Activated B cell treated with CpG ODN at 0.5 μM for 24 hours (primary cell): ENCODE measurements at regions not wholly inside any gene's neighbourhood (a gene's known extent, or its start where the extent isn't known, plus 50 kb on each side); places are given as distances from the start of the nearest gene placed in this dataset.

Experiments
- ATAC-seq: fragments of 200-7000 bp; cut with Tn5 transposase; one replicate; pipeline ENCODE4 v1.10.0; 2021; ENCODE audit warnings: low read depth, mild to moderate bottlenecking, moderate library complexity
- CTCF ChIA-PET: fragments of 350-600 bp; sonication (Branson Sonifier 250); formaldehyde crosslinking; loops from one replicate; lab custom pipeline; 2021; ENCODE audit warnings: antibody characterized with exemption; lab: Charles Lee
- POLR2A ChIA-PET: fragments of 350-600 bp; sonication (Branson Sonifier 250); formaldehyde crosslinking; loops from one replicate; lab custom pipeline; 2021; ENCODE audit warnings: antibody characterized with exemption; lab: Charles Lee
- DNase-seq: peaks from one replicate; pipeline ENCODE4 v3.0.0; 2022
- H3K27ac Mint-ChIP-seq: one replicate; pipeline ENCODE4 v1.8.0; 2020; ENCODE audit warnings: mixed read lengths
- H3K27me3 Mint-ChIP-seq: one replicate; pipeline ENCODE4 v1.8.0; 2021; ENCODE audit warnings: mixed read lengths
- H3K36me3 Mint-ChIP-seq: one replicate; pipeline ENCODE4 v1.8.0; 2021; ENCODE audit warnings: low read depth, mixed read lengths
- H3K4me1 Mint-ChIP-seq: one replicate; pipeline ENCODE4 v1.8.0; 2021; ENCODE audit warnings: mixed read lengths
- H3K4me3 Mint-ChIP-seq: one replicate; pipeline ENCODE4 v1.8.0; 2020; ENCODE audit warnings: mild to moderate bottlenecking, mixed read lengths
- H3K9me3 Mint-ChIP-seq: one replicate; pipeline ENCODE4 v1.8.0; 2020; ENCODE audit warnings: mixed read lengths
- CTCF ChIP-seq: fragments of 200-600 bp; IDR thresholded peaks from one replicate; pipeline ENCODE4 v1.8.0; 2022; ENCODE audit warnings: antibody characterized with exemption, mild to moderate bottlenecking
- intact Hi-C: fragments of 100-400 bp; cut with micrococcal nuclease; formaldehyde crosslinking; loops from one replicate; pipeline ENCODE4 v1.15.1; 2024

GRCh38 chr3:178406206-178406605 is 130.0 kb upstream of the KCNMB2 start:
- no peaks in the 10 kb centered on the region for H3K9me3 Mint-ChIP-seq
- no peak for TF ChIP-seq CTCF
- H3K27ac Mint-ChIP-seq, result no peak overlapping the region
- H3K36me3 Mint-ChIP-seq, result no peaks in the 10 kb centered on the region
- ChIA-PET POLR2A (no interaction called here), CTCF (no interaction called here)
- H3K4me3 Mint-ChIP-seq, result no peak overlapping the region
- DNase-seq, result no peak
- ATAC-seq, result no peak
- no peaks in the 10 kb centered on the region for H3K4me1 Mint-ChIP-seq
- peaks cover 9% of the 10 kb centered on the region for H3K27me3 Mint-ChIP-seq
- intact Hi-C loops, result no loop called here

DNA sequence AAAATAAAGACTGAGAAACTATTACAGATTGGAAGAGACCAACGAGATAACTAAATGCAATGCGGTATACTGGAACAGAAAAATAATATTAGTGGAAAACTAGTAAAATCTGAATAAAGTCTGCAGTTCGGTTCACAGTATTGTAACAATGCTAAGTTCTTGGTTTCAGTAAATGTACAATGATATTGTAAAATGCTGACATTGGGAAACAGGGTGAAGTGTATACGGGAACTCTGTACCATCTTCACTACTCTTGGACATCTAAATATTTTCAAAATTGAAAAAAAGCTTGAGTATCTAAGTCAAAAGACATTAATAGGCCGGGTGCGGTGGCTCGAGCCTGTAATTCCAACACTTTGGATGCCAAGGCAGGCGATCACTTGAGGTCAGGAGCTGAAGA is 120.9 kb upstream of the KCNMB2 start:
- Mint-ChIP-seq H3K36me3 (no peaks in the 10 kb centered on the region), H3K27me3 (peaks cover under 1% of the 10 kb centered on the region)
- no peak for ATAC-seq

GRCh38 chr3:178417736-178418135 is 118.5 kb upstream of the KCNMB2 start:
- Mint-ChIP-seq H3K36me3 (no peaks in the 10 kb centered on the region), H3K27me3 (no peaks in the 10 kb centered on the region), H3K4me1 (no peaks in the 10 kb centered on the region), H3K27ac (no peak overlapping the region), H3K9me3 (no peaks in the 10 kb centered on the region), H3K4me3 (no peak overlapping the region)
- ChIA-PET CTCF (no interaction called here), POLR2A (no interaction called here)
- intact Hi-C loops, result no loop called here
- DNase-seq (no peak), ATAC-seq (no peak)
- TF ChIP-seq CTCF, result no peak

More for the DNA sequence above, 120.9 kb upstream of the KCNMB2 start:
- Mint-ChIP-seq H3K4me3 (no peak overlapping the region), H3K27ac (no peak overlapping the region), H3K4me1 (no peaks in the 10 kb centered on the region), H3K9me3 (no peaks in the 10 kb centered on the region)
- no peak for TF ChIP-seq CTCF
- intact Hi-C loops, result no loop called here
- DNase-seq, result no peak
- ChIA-PET CTCF (no interaction called here), POLR2A (no interaction called here)

DNA sequence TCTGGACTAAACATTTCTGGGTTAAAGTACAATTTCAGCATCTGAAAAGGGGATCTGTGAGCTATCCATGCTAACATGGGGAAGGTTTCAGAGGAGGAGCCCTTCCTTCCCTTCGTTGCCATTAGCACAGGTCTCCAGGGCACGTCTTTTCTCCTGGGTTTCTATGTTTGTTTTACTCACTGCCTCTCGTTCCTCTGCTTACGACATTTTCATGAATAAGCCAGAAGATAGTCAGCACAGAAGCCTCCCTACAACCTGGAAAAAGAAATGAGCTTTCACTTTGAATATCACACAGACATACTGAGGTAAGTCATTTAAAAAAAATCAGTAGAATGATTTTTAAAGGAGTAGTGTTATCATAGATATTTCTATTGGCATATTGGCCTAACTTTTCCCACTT is 117.2 kb upstream of the KCNMB2 start:
- H3K4me1 Mint-ChIP-seq, result no peaks in the 10 kb centered on the region
- no peak overlapping the region for H3K4me3 Mint-ChIP-seq
- POLR2A ChIA-PET, result no interaction called here
- DNase-seq (no peak), ATAC-seq (no peak)
- no peaks in the 10 kb centered on the region for H3K36me3 Mint-ChIP-seq
- no peaks in the 10 kb centered on the region for H3K9me3 Mint-ChIP-seq
- H3K27ac Mint-ChIP-seq, result no peak overlapping the region
- H3K27me3 Mint-ChIP-seq, result no peaks in the 10 kb centered on the region
- TF ChIP-seq CTCF, result no peak
- intact Hi-C loops, result no loop called here
- CTCF ChIA-PET, result no interaction called here

DNA sequence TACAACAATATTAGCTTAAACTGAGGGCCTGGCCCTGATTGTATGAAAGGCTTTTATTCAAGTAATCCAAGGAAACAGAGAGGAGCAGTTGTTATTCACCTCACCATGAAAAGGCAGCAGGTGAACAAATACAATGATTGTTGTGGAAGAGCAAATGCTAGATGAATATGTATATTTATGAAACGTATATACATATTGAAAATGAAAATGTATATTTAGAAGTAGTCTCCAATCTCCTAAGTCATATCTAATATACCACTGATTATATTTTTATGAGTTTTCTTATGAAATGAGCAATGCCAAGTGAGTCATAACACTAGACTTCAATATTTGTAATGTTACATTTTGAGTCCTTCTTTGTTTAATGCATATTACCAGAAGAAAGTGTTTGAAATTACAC is 116.2 kb upstream of the KCNMB2 start:
- no peaks in the 10 kb centered on the region for H3K9me3 Mint-ChIP-seq
- no peaks in the 10 kb centered on the region for H3K27me3 Mint-ChIP-seq
- H3K4me1 Mint-ChIP-seq, result no peaks in the 10 kb centered on the region
- POLR2A ChIA-PET, result no interaction called here
- H3K4me3 Mint-ChIP-seq, result no peak overlapping the region
- H3K27ac Mint-ChIP-seq, result no peak overlapping the region
- CTCF ChIA-PET, result no interaction called here
- ATAC-seq (no peak), DNase-seq (no peak)
- H3K36me3 Mint-ChIP-seq, result no peaks in the 10 kb centered on the region
- no peak for TF ChIP-seq CTCF
- intact Hi-C loops, result no loop called here
